ENCODE measurements at regions not wholly inside any gene's neighbourhood (a gene's known extent, or its start where the extent isn't known, plus 50 kb on each side); places are given as distances from the start of the nearest gene placed in this dataset.
"Not testable (repeated sequence)": the region's sequence is repeated elsewhere in the genome, so short reads cannot be mapped to it uniquely, and the experiment has no call there.

DNA sequence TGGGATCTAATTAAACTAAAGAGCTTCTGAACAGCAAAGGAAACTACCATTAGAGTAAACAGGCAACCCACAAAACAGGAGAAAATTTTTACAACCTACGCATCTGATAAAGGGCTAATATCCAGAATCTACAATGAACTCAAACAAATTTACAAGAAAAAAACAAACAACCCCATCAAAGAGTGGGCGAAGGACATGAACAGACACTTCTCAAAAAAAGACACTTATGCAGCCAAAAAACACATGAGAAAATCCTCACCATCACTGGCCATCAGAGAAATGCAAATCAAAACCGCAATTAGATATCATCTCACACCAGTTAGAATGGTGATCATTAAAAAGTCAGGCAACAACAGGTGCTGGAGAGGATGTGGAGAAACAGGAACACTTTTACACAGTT, 170.9 kb downstream of the JRKL start:
- H3K27ac ChIP-seq (ENCODE audit: insufficient read depth in 1 of 2, low read depth in 1 of 2, low read length in 2 of 2, poor library complexity in 1 of 2, severe bottlenecking in 2 of 2); H3K36me3 ChIP-seq (ENCODE audit: control insufficient read depth in 4 of 4, insufficient read depth in 4 of 4, low read length in 3 of 4); H3K9me3 ChIP-seq (ENCODE audit: control extremely low read depth in 1 of 5, control insufficient read depth in 4 of 5, insufficient read depth in 2 of 5, low read depth in 1 of 5, low read length in 4 of 5); POLR2A ChIA-PET; H3K4me3 ChIP-seq (ENCODE audit: control insufficient read depth in 1 of 7, extremely low read depth in 1 of 7, insufficient read depth in 4 of 7, low read depth in 2 of 7, low read length in 6 of 7); DNase-seq; CTCF ChIA-PET; H3K4me1 ChIP-seq (ENCODE audit: control extremely low read depth in 1 of 4, control insufficient read depth in 4 of 4, insufficient read depth in 4 of 4, low read length in 3 of 4); H3K27me3 ChIP-seq (replicated peaks in 2 of 5; ENCODE audit: control insufficient read depth in 4 of 5, insufficient read depth in 5 of 5, low read length in 4 of 5): not testable (repeated sequence)
- WGBS (ENCODE audit: insufficient coverage), result no CpG with 5 or more reads among the region's 3 CpGs

DNA sequence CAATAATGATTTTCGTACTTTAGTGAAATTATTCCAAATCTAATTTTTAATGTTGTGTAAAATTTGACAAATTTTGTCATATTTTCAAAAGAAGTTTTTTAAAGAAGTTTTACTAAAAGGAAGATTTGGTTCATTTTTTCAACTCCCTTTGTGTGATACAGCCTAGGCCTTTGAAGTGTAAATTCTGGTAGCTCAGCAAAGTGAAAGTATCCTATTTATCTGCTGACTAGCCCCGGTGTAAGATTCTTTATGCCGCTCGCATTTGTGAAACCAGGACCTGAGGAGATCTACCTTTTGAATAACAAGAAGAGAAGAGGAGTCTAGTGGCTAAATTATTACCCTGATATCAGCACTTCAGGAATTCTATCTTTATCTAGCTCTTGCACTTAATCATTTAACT, 177.4 kb downstream of the JRKL start:
- no peaks in the 10 kb centered on the region for H3K27me3 ChIP-seq (replicated peaks in 2 of 5; ENCODE audit: control insufficient read depth in 4 of 5, insufficient read depth in 5 of 5, low read length in 4 of 5)
- CTCF ChIA-PET, result no interaction called here
- H3K27ac ChIP-seq (ENCODE audit: insufficient read depth in 1 of 2, low read depth in 1 of 2, low read length in 2 of 2, poor library complexity in 1 of 2, severe bottlenecking in 2 of 2), result no peak overlapping the region
- peak in 2 of 3 donors; percentile 63 to 67 for DNase-seq
- H3K4me3 ChIP-seq (ENCODE audit: control insufficient read depth in 1 of 7, extremely low read depth in 1 of 7, insufficient read depth in 4 of 7, low read depth in 2 of 7, low read length in 6 of 7), result no peak overlapping the region
- no peaks in the 10 kb centered on the region for H3K4me1 ChIP-seq (ENCODE audit: control extremely low read depth in 1 of 4, control insufficient read depth in 4 of 4, insufficient read depth in 4 of 4, low read length in 3 of 4)
- no peaks in the 10 kb centered on the region for H3K36me3 ChIP-seq (ENCODE audit: control insufficient read depth in 4 of 4, insufficient read depth in 4 of 4, low read length in 3 of 4)
- POLR2A ChIA-PET, result no interaction called here
- 93% methylated on average over 3 of the region's 4 CpGs for WGBS (ENCODE audit: insufficient coverage)
- H3K9me3 ChIP-seq (ENCODE audit: control extremely low read depth in 1 of 5, control insufficient read depth in 4 of 5, insufficient read depth in 2 of 5, low read depth in 1 of 5, low read length in 4 of 5), result no peaks in the 10 kb centered on the region

DNA sequence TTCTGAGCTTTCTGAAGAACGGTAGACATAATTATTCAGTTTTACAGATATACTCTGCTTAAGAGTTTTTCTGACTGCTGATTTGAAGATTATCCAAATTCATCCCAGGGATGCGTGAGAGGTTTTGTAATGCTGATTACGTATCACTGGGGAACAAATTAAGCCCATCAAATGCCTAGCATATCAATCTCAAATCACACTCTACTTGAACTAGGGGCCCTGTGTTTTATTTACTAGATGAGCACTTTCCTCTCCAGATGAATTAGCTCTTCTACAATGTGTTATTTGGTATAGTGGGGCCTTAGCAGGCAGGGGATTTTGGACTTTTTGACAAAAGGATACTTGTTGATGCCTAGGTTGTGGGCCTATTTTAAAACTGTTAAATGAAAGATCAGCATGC, 177.9 kb downstream of the JRKL start:
- Histone ChIP-seq H3K4me1 (ENCODE audit: control extremely low read depth in 1 of 4, control insufficient read depth in 4 of 4, insufficient read depth in 4 of 4, low read length in 3 of 4) (no peaks in the 10 kb centered on the region), H3K27ac (ENCODE audit: insufficient read depth in 1 of 2, low read depth in 1 of 2, low read length in 2 of 2, poor library complexity in 1 of 2, severe bottlenecking in 2 of 2) (no peak overlapping the region), H3K4me3 (ENCODE audit: control insufficient read depth in 1 of 7, extremely low read depth in 1 of 7, insufficient read depth in 4 of 7, low read depth in 2 of 7, low read length in 6 of 7) (no peak overlapping the region), H3K36me3 (ENCODE audit: control insufficient read depth in 4 of 4, insufficient read depth in 4 of 4, low read length in 3 of 4) (no peaks in the 10 kb centered on the region), H3K9me3 (ENCODE audit: control extremely low read depth in 1 of 5, control insufficient read depth in 4 of 5, insufficient read depth in 2 of 5, low read depth in 1 of 5, low read length in 4 of 5) (no peaks in the 10 kb centered on the region), H3K27me3 (replicated peaks in 2 of 5; ENCODE audit: control insufficient read depth in 4 of 5, insufficient read depth in 5 of 5, low read length in 4 of 5) (no peaks in the 10 kb centered on the region)
- ChIA-PET CTCF (no interaction called here), POLR2A (no interaction called here)
- WGBS (ENCODE audit: insufficient coverage), result no CpG with 5 or more reads among the region's 3 CpGs
- no peak for DNase-seq

DNA sequence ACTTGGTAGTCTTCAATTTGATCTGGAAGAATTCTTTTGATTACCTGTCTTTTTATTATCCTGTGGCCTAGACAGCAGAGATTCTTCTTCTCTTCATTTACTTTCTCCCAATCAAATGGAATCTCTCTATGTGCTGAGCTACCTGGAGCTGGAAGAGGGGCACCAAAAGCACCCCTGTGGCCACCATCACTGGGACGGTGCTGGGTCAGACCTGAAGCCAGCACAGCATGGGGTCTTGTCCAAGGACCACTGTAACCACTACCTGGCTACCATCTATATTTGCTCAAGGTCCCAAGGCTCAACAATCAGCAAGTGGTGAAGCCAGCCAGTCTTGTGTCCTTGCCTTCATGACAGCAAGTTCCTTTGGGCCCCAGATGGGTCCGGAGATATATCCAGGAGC, 186.6 kb downstream of the JRKL start:
- POLR2A ChIA-PET, result no interaction called here
- peaks cover 0 to 9% (median 1%) of the 10 kb centered on the region in 4 experiments for H3K4me1 ChIP-seq (ENCODE audit: control extremely low read depth in 1 of 4, control insufficient read depth in 4 of 4, insufficient read depth in 4 of 4, low read length in 3 of 4)
- 38% methylated on average over 1 of the region's 2 CpGs for WGBS (ENCODE audit: insufficient coverage)
- no peak overlapping the region for H3K4me3 ChIP-seq (ENCODE audit: control insufficient read depth in 1 of 7, extremely low read depth in 1 of 7, insufficient read depth in 4 of 7, low read depth in 2 of 7, low read length in 6 of 7)
- H3K27me3 ChIP-seq (replicated peaks in 2 of 5; ENCODE audit: control insufficient read depth in 4 of 5, insufficient read depth in 5 of 5, low read length in 4 of 5), result no peaks in the 10 kb centered on the region
- CTCF ChIA-PET, result no interaction called here
- H3K36me3 ChIP-seq (ENCODE audit: control insufficient read depth in 4 of 4, insufficient read depth in 4 of 4, low read length in 3 of 4), result no peaks in the 10 kb centered on the region
- H3K27ac ChIP-seq (ENCODE audit: insufficient read depth in 1 of 2, low read depth in 1 of 2, low read length in 2 of 2, poor library complexity in 1 of 2, severe bottlenecking in 2 of 2), result no peak overlapping the region
- no peaks in the 10 kb centered on the region for H3K9me3 ChIP-seq (ENCODE audit: control extremely low read depth in 1 of 5, control insufficient read depth in 4 of 5, insufficient read depth in 2 of 5, low read depth in 1 of 5, low read length in 4 of 5)
- no peak for DNase-seq

DNA sequence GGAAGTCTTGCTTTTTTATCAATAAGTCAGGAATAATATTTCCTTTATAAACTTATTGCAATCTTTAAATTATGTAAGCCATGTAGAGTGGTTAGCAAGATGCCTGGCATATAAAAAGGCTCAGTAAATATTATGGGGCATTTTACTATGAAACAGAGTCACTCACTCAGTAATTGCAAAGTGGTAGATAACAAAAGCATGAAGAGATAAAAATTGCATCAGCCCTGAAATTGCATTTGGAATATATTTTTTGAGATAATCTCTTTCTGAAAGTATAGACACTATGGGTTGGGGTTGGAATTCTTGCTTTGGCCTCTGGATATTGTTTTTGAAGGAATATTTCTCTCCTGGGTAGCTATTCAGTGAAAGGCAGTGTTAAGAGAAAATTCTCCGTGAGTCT, 188.6 kb downstream of the JRKL start:
- Histone ChIP-seq H3K27ac (ENCODE audit: insufficient read depth in 1 of 2, low read depth in 1 of 2, low read length in 2 of 2, poor library complexity in 1 of 2, severe bottlenecking in 2 of 2) (no peak overlapping the region), H3K27me3 (replicated peaks in 2 of 5; ENCODE audit: control insufficient read depth in 4 of 5, insufficient read depth in 5 of 5, low read length in 4 of 5) (no peaks in the 10 kb centered on the region), H3K4me1 (ENCODE audit: control extremely low read depth in 1 of 4, control insufficient read depth in 4 of 4, insufficient read depth in 4 of 4, low read length in 3 of 4) (peaks cover 0 to 9% (median 1%) of the 10 kb centered on the region in 4 experiments), H3K9me3 (ENCODE audit: control extremely low read depth in 1 of 5, control insufficient read depth in 4 of 5, insufficient read depth in 2 of 5, low read depth in 1 of 5, low read length in 4 of 5) (no peaks in the 10 kb centered on the region), H3K36me3 (ENCODE audit: control insufficient read depth in 4 of 4, insufficient read depth in 4 of 4, low read length in 3 of 4) (no peaks in the 10 kb centered on the region), H3K4me3 (ENCODE audit: control insufficient read depth in 1 of 7, extremely low read depth in 1 of 7, insufficient read depth in 4 of 7, low read depth in 2 of 7, low read length in 6 of 7) (no peak overlapping the region)
- CTCF ChIA-PET, result no interaction called here
- no peak for DNase-seq
- no CpG with 5 or more reads among the region's 1 CpG for WGBS (ENCODE audit: insufficient coverage)
- POLR2A ChIA-PET, result no interaction called here

DNA sequence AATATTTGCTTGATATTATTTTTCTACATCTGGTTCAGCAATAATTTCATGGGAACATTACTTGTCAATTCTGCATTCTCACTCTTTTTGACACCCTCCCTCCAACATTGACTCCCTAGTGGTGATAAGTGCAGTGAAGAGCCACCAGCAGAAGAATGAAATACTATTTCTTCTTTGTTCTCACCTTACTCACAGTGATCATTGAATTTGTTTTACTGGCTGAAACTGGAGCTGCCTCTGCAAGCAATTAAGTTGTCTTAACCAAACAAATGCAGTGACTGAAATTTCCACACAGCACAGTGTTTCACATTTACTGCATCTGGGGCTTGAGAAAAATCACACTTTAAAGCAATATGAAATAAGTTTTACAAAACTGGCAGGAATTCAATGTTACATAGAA, 189.8 kb downstream of the JRKL start:
- CTCF ChIA-PET, result no interaction called here
- no peak overlapping the region for H3K4me3 ChIP-seq (ENCODE audit: control insufficient read depth in 1 of 7, extremely low read depth in 1 of 7, insufficient read depth in 4 of 7, low read depth in 2 of 7, low read length in 6 of 7)
- POLR2A ChIA-PET, result no interaction called here
- H3K4me1 ChIP-seq (ENCODE audit: control extremely low read depth in 1 of 4, control insufficient read depth in 4 of 4, insufficient read depth in 4 of 4, low read length in 3 of 4), result peaks cover 0 to 9% (median 1%) of the 10 kb centered on the region in 4 experiments
- H3K27ac ChIP-seq (ENCODE audit: insufficient read depth in 1 of 2, low read depth in 1 of 2, low read length in 2 of 2, poor library complexity in 1 of 2, severe bottlenecking in 2 of 2), result no peak overlapping the region
- DNase-seq, result no peak
- no peaks in the 10 kb centered on the region for H3K9me3 ChIP-seq (ENCODE audit: control extremely low read depth in 1 of 5, control insufficient read depth in 4 of 5, insufficient read depth in 2 of 5, low read depth in 1 of 5, low read length in 4 of 5)
- no peaks in the 10 kb centered on the region for H3K27me3 ChIP-seq (replicated peaks in 2 of 5; ENCODE audit: control insufficient read depth in 4 of 5, insufficient read depth in 5 of 5, low read length in 4 of 5)
- H3K36me3 ChIP-seq (ENCODE audit: control insufficient read depth in 4 of 4, insufficient read depth in 4 of 4, low read length in 3 of 4), result no peaks in the 10 kb centered on the region

DNA sequence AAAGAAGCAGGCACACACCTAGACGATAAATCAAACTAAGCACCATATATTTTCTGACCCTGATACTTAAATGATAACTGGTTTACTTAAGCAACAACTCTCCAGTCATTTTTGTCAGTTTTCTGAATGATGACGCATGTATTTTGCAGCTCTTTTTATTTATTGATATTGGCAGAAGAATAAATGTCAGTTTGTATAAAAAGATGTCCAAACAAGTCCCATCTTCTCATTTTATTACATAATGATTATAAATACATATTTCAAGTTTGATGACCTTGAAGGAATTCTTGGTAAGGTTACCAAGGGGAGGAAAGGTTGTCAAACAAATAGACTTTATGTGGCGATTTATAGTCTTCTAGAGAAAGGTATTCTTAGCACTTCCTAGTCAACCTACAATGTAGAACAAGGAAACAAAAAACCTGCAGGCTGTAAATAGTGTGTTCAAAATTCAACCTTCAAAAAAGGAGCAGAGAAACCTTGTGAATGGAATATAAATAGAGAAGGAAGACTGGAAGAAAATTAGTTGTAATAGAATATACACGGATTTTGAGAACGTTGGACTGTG, 190.7 kb downstream of the JRKL start:
- DNase-seq, result no peak
- Histone ChIP-seq H3K4me3 (ENCODE audit: control insufficient read depth in 1 of 7, extremely low read depth in 1 of 7, insufficient read depth in 4 of 7, low read depth in 2 of 7, low read length in 6 of 7) (no peak overlapping the region), H3K4me1 (ENCODE audit: control extremely low read depth in 1 of 4, control insufficient read depth in 4 of 4, insufficient read depth in 4 of 4, low read length in 3 of 4) (peaks cover 0 to 9% (median 1%) of the 10 kb centered on the region in 4 experiments), H3K36me3 (ENCODE audit: control insufficient read depth in 4 of 4, insufficient read depth in 4 of 4, low read length in 3 of 4) (no peaks in the 10 kb centered on the region), H3K27me3 (replicated peaks in 2 of 5; ENCODE audit: control insufficient read depth in 4 of 5, insufficient read depth in 5 of 5, low read length in 4 of 5) (no peaks in the 10 kb centered on the region), H3K9me3 (ENCODE audit: control extremely low read depth in 1 of 5, control insufficient read depth in 4 of 5, insufficient read depth in 2 of 5, low read depth in 1 of 5, low read length in 4 of 5) (no peaks in the 10 kb centered on the region), H3K27ac (ENCODE audit: insufficient read depth in 1 of 2, low read depth in 1 of 2, low read length in 2 of 2, poor library complexity in 1 of 2, severe bottlenecking in 2 of 2) (no peak overlapping the region)
- CTCF ChIA-PET, result no interaction called here
- POLR2A ChIA-PET, result no interaction called here
- WGBS (ENCODE audit: insufficient coverage), result no CpG with 5 or more reads among the region's 5 CpGs

All from common myeloid progenitor, CD34-positive (primary cell).